HepG2 (cell line): ENCODE measurements at regions not wholly inside any gene's neighbourhood (a gene's known extent, or its start where the extent isn't known, plus 50 kb on each side); places are given as distances from the start of the nearest gene placed in this dataset.

Source experiments
- ATAC-seq: fragments of 200-7000 bp; cut with Tn5 transposase; 3 replicates; pipeline ENCODE4 v1.9.1; 2020; ENCODE audit warnings: mild to moderate bottlenecking, moderate library complexity
- BruUV-seq: library from RNA; stranded (reverse); fragments of 400-500 nt; replicated peaks from 2 replicates; lab custom pipeline; 2021; lab: Mats Ljungman, UMichigan
- CTCF ChIA-PET: fragments of 300-600 bp; formaldehyde crosslinking; extraction: SDS; loops from one replicate; lab custom pipeline; 2021; ENCODE audit warnings: low total read pairs, inconsistent platforms, low intra/inter-chr PET ratio; lab: Yijun Ruan, JAX
- POLR2A ChIA-PET: fragments of 350-600 bp; sonication (Branson Sonifier 250); formaldehyde crosslinking; loops from one replicate; lab custom pipeline; 2020; ENCODE audit warnings: antibody characterized with exemption, inconsistent platforms; lab: Yijun Ruan, JAX
- DNase-seq: peaks from one replicate; pipeline ENCODE4 v3.0.0-alpha.2; 2015; ENCODE audit warnings: low spot score
- FAIRE-seq: peaks from 3 replicates; lab custom pipeline; 2011; peaks lifted over from hg19 to GRCh38; lab: Jason Lieb, UNC
- H2AFZ ChIP-seq: one replicate; pipeline ENCODE4 v1.6.1; 2011; ENCODE audit warnings: low read length, inconsistent platforms
- H3K27ac ChIP-seq: fragments of 300-600 bp; 3 replicates; pipeline ENCODE4 v1.8.0; 2011; ENCODE audit warnings: mixed run types, mild to moderate bottlenecking, mixed read lengths, low read length, inconsistent platforms; ENCODE audit not compliant: insufficient read depth; ENCODE audit errors: extremely low read length
- H3K27me3 ChIP-seq, 2 experiments: fragments of 200-600 bp in 1 of 2; 2 replicates in 1 of 2; 3 replicates in 1 of 2; pipeline versions ENCODE4 v1.6.0 to v1.8.0; 2011; ENCODE audit warnings: low read length in 2 of 2, mild to moderate bottlenecking in 2 of 2, moderate library complexity in 2 of 2, inconsistent platforms in 1 of 2; ENCODE audit not compliant: insufficient read depth in 2 of 2, control insufficient read depth in 1 of 2
- H3K36me3 ChIP-seq, 2 experiments: fragments of 200-600 bp in 1 of 2; replicated peaks in 1 of 2; 2 replicates in 1 of 2; 3 replicates in 1 of 2; pipeline versions ENCODE4 v1.5.1 to v1.8.0; 2011; ENCODE audit warnings: low read length in 2 of 2, inconsistent platforms in 1 of 2; ENCODE audit not compliant: insufficient read depth in 2 of 2, control insufficient read depth in 1 of 2
- H3K4me1 ChIP-seq: 2 replicates; pipeline ENCODE4 v1.5.1; 2012; ENCODE audit warnings: low read length, inconsistent platforms; ENCODE audit not compliant: insufficient read depth
- H3K4me2 ChIP-seq: 2 replicates; pipeline ENCODE4 v1.6.0; 2011; ENCODE audit warnings: low read depth, low read length, inconsistent platforms
- H3K4me3 ChIP-seq, 3 experiments: fragments of 200-600 bp in 1 of 3; sonication (generic), shearing (Covaris generic) in 1 of 3; replicated peaks in 1 of 3; 2 replicates each; pipeline ENCODE4 v1.5.1; 2011 to 2016; ENCODE audit warnings: low read length in 3 of 3, inconsistent platforms in 2 of 3, low read depth in 2 of 3, mild to moderate bottlenecking in 2 of 3, control low read depth in 1 of 3, mixed read lengths in 1 of 3; ENCODE audit not compliant: insufficient read depth in 1 of 3
- H3K79me2 ChIP-seq: one replicate; pipeline ENCODE4 v1.6.1; 2011; ENCODE audit warnings: low read length, inconsistent platforms; ENCODE audit not compliant: insufficient read depth
- H3K9ac ChIP-seq: 2 replicates; pipeline ENCODE4 v1.6.0; 2011; ENCODE audit warnings: mild to moderate bottlenecking, low read depth, low read length, inconsistent platforms; ENCODE audit not compliant: insufficient read depth
- H3K9me3 ChIP-seq: 2 replicates; pipeline ENCODE4 v1.5.1; 2012; ENCODE audit warnings: mild to moderate bottlenecking, low read length
- H4K20me1 ChIP-seq: 2 replicates; pipeline ENCODE4 v1.6.0; 2011; ENCODE audit warnings: inconsistent platforms, mild to moderate bottlenecking, low read length, moderate library complexity; ENCODE audit not compliant: insufficient read depth
- ASH2L ChIP-seq: fragments of 300-600, 200-600 bp; sonication (generic); IDR thresholded peaks from 2 replicates; pipeline ENCODE4 v1.7.0; 2017; ENCODE audit warnings: low read depth, mild to moderate bottlenecking, moderate library complexity, mixed read lengths, low read length; ENCODE audit not compliant: insufficient read length
- CENPX ChIP-seq: sonication (generic); formaldehyde crosslinking; IDR thresholded peaks from 2 replicates; pipeline ENCODE4 v1.9.0; 2021; ENCODE audit warnings: mild to moderate bottlenecking, missing genetic modification reagents, moderate library complexity
- MAFF ChIP-seq: IDR thresholded peaks from 2 replicates; pipeline ENCODE4 v1.6.1; 2011; ENCODE audit warnings: low read depth, low read length, improper control_type of control experiment
- MAFK ChIP-seq, 2 experiments: IDR thresholded peaks in 1 of 2; conservative IDR thresholded peaks in 1 of 2; 2 replicates each; pipeline ENCODE4 v1.6.1; 2011; ENCODE audit warnings: improper control_type of control experiment in 2 of 2, low read length in 2 of 2
- TEF ChIP-seq: sonication (generic); formaldehyde crosslinking; IDR thresholded peaks from 2 replicates; pipeline ENCODE4 v1.5.0; 2020; ENCODE audit warnings: missing genetic modification reagents
- ZBTB40 ChIP-seq, 2 experiments: fragments of 450-650 bp in 1 of 2; sonication (generic) in 1 of 2; formaldehyde crosslinking in 1 of 2; IDR thresholded peaks; 2 replicates each; pipeline versions ENCODE4 v1.6.1 to v1.8.0; 2016 to 2022; ENCODE audit warnings: antibody characterized with exemption in 1 of 2, mild to moderate bottlenecking in 1 of 2, missing genetic modification reagents in 1 of 2
- ZNF460 ChIP-seq: sonication (generic); formaldehyde crosslinking; IDR thresholded peaks from 2 replicates; pipeline ENCODE4 v1.5.1; 2020; ENCODE audit warnings: missing genetic modification reagents, mild to moderate bottlenecking, borderline replicate concordance
- ZNF644 ChIP-seq: IDR thresholded peaks from 2 replicates; pipeline ENCODE4 v1.6.1; 2016; ENCODE audit warnings: low read depth
- WGBS: methylation state at CpG from one replicate; pipeline ENCODE4 v1.1.6; 2017; ENCODE audit warnings: low lambda C conversion rate; 5-methylcytosine and 5-hydroxymethylcytosine counted together
- in situ Hi-C: cut with HindIII; loops from 2 replicates; pipeline ENCODE4 v1.10.0; 2017; ENCODE audit warnings: low pct_unique_long_range_greater_than_20kb; ENCODE audit not compliant: extremely low pct_ligation_motif_present
- intact Hi-C: fragments of 100-400 bp; cut with micrococcal nuclease; formaldehyde crosslinking; loops from one replicate; pipeline ENCODE4 v1.10.0; 2022; ENCODE audit not compliant: unreplicated experiment

GRCh38 chr2:88834866-88835265 is 143.4 kb downstream of the RPIA start:
- TF ChIP-seq TEF (no peak), ASH2L (no peak), ZNF460 (CRISPR knock-in tag) (no peak), MAFF (peak; percentile 78), MAFK (conservative IDR thresholded peaks at IDR 0.05 in 1 of 2, IDR thresholded peaks at IDR 0.05 in 1 of 2; ENCODE audit: low read length in 2 of 2) (peak; percentile 74 to 89)
- Histone ChIP-seq H3K4me3 (no peak overlapping the region), H3K27ac (no peak overlapping the region), H3K36me3 (no peaks in the 10 kb centered on the region), H3K27me3 (peaks cover 0 to 1% of the 10 kb centered on the region in 2 experiments; a peak in 1 of 5 replicates), H3K9ac (no peak overlapping the region), H3K4me1 (no peaks in the 10 kb centered on the region), H4K20me1 (no peaks in the 10 kb centered on the region), H3K9me3 (no peaks in the 10 kb centered on the region), H2AFZ (no peak overlapping the region), H3K4me2 (no peak overlapping the region), H3K79me2 (no peaks in the 10 kb centered on the region)
- FAIRE-seq (no peak), ATAC-seq (no peak), DNase-seq (no peak)
- intact Hi-C loops = no loop called here
- BruUV-seq = no TSS peak
- ChIA-PET POLR2A (no interaction called here), CTCF (no interaction called here)
- in situ Hi-C loops = no loop called here

GRCh38 chr2:88835726-88836125 is 144.3 kb downstream of the RPIA start:
- Histone ChIP-seq H3K9me3 (no peaks in the 10 kb centered on the region), H3K27me3 (peaks cover 0 to 1% of the 10 kb centered on the region in 2 experiments; a peak in 1 of 5 replicates), H3K27ac (no peak overlapping the region), H3K36me3 (no peaks in the 10 kb centered on the region), H2AFZ (no peak overlapping the region), H3K4me1 (no peaks in the 10 kb centered on the region), H3K9ac (no peak overlapping the region), H3K4me2 (no peak overlapping the region), H3K79me2 (no peaks in the 10 kb centered on the region)
- no peak for DNase-seq
- FAIRE-seq = no peak
- no TSS peak for BruUV-seq
- 22% methylated on average over 2 of the region's 2 CpGs for WGBS
- in situ Hi-C loops = no loop called here
- no peak for ATAC-seq
- CTCF ChIA-PET = no interaction called here
- TF ChIP-seq CENPX (CRISPR knock-in tag) = no peak
- TF ChIP-seq ZNF644 (CRISPR knock-in tag) = no peak
- TF ChIP-seq ZBTB40 (IDR thresholded peaks at IDR 0.05) = no peak
- no peak for TF ChIP-seq ZBTB40 (CRISPR knock-in tag; IDR thresholded peaks at IDR 0.05)
- TF ChIP-seq, all 625 proteins: peak for 0
- Histone ChIP-seq H3K4me3 (no peak overlapping the region), H4K20me1 (no peaks in the 10 kb centered on the region)
- intact Hi-C loops = no loop called here
- POLR2A ChIA-PET = no interaction called here
